ENCODE measurements at regions not wholly inside any gene's neighbourhood (a gene's known extent, or its start where the extent isn't known, plus 50 kb on each side); places are given as distances from the start of the nearest gene placed in this dataset.

DNA sequence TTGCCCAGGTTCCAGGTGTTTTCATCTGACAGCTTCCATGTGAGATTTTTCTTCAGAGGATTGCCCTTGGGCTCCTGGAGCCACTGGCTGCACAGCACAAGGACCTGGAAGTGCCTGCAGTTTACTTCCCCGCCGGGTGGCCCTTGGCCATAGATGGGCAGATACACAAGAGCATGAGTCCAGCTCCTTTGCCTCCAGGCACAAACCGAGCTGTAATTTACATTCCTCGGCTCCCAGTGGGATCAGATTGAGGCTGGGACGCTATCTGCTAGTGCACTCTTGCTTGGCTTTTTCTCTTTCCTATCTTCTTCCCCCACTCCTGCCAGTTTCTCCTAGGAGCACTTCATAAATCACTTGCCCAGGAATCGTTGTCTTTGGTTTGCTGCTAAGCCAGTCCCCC, 85.4 kb upstream of the RALY start:
- no peak for TF ChIP-seq HNF4A (conservative IDR thresholded peaks at IDR 0.05)
- TF ChIP-seq, protein P1, sequence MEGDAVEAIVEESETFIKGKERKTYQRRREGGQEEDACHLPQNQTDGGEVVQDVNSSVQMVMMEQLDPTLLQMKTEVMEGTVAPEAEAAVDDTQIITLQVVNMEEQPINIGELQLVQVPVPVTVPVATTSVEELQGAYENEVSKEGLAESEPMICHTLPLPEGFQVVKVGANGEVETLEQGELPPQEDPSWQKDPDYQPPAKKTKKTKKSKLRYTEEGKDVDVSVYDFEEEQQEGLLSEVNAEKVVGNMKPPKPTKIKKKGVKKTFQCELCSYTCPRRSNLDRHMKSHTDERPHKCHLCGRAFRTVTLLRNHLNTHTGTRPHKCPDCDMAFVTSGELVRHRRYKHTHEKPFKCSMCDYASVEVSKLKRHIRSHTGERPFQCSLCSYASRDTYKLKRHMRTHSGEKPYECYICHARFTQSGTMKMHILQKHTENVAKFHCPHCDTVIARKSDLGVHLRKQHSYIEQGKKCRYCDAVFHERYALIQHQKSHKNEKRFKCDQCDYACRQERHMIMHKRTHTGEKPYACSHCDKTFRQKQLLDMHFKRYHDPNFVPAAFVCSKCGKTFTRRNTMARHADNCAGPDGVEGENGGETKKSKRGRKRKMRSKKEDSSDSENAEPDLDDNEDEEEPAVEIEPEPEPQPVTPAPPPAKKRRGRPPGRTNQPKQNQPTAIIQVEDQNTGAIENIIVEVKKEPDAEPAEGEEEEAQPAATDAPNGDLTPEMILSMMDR (IDR thresholded peaks at IDR 0.05; ENCODE audit: low read depth, low read length, missing input control) = no peak
- no peak for TF ChIP-seq EGR1 (IDR thresholded peaks at IDR 0.05; ENCODE audit: low read depth in 2 of 2)
- TF ChIP-seq JUND (IDR thresholded peaks at IDR 0.05) = no peak
- no peak for TF ChIP-seq ATF3 (IDR thresholded peaks at IDR 0.05)
- TF ChIP-seq, protein P2, sequence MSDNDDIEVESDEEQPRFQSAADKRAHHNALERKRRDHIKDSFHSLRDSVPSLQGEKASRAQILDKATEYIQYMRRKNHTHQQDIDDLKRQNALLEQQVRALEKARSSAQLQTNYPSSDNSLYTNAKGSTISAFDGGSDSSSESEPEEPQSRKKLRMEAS (IDR thresholded peaks at IDR 0.05) = no peak
- no peak for TF ChIP-seq TAF1 (conservative IDR thresholded peaks at IDR 0.05)
- TF ChIP-seq RAD21 (IDR thresholded peaks at IDR 0.05) = no peak
- no peak for TF ChIP-seq REST (IDR thresholded peaks at IDR 0.05)

All from liver (tissue), 3 donors.